ENCODE measurements at regions not wholly inside any gene's neighbourhood (a gene's known extent, or its start where the extent isn't known, plus 50 kb on each side); places are given as distances from the start of the nearest gene placed in this dataset.

DNA sequence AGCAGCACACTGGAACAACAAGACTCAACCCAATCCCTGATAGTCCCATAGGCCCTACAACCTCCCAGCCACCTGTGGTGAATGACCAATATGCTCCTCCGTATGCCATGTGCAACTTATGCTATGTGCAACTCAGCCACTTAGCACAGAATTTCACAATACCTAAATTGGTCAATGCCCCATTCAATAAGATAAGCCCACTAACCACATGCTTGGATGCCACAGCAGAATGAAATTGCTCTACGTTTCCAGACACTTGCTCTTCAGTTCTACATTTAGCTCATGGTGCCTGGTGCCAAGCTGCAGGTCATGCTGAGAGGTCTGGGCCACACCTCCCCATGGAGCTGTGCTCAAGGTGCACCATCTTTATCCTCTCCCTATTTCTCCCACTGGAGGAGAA lies 159.8 kb downstream of the EN1 start:
- Histone ChIP-seq H3K9me3 (ENCODE audit: low read length) (no peaks in the 10 kb centered on the region), H3K27ac (ENCODE audit: low read length) (no peak overlapping the region), H2AFZ (ENCODE audit: low read depth, low read length) (no peak overlapping the region), H3F3A (ENCODE audit: insufficient read depth, low read length, poor library complexity, severe bottlenecking) (no peaks in the 10 kb centered on the region), H3K9ac (ENCODE audit: low read length) (no peak overlapping the region), H3K36me3 (ENCODE audit: insufficient read depth, low read length) (no peaks in the 10 kb centered on the region), H4K20me1 (ENCODE audit: insufficient read depth) (no peaks in the 10 kb centered on the region), H3K4me3 (ENCODE audit: low read length) (no peak overlapping the region), H3K9me2 (ENCODE audit: insufficient read depth, low read length) (no peaks in the 10 kb centered on the region), H3K4me2 (ENCODE audit: low read length) (no peak overlapping the region), H3K79me2 (replicated peaks; ENCODE audit: insufficient read depth, low read length) (no peaks in the 10 kb centered on the region), H3K27me3 (ENCODE audit: insufficient read depth, low read depth, low read length) (no peaks in the 10 kb centered on the region)
- TF ChIP-seq EZH2 (IDR thresholded peaks at IDR 0.05; ENCODE audit: borderline replicate concordance, insufficient read depth, low read length, poor library complexity, severe bottlenecking) (no peak), RAD21 (conservative IDR thresholded peaks at IDR 0.05) (no peak), SMC3 (conservative IDR thresholded peaks at IDR 0.05; ENCODE audit: poor library complexity) (no peak), TAF1 (IDR thresholded peaks at IDR 0.05; ENCODE audit: low read depth) (no peak), MXI1 (conservative IDR thresholded peaks at IDR 0.05; ENCODE audit: poor library complexity, severe bottlenecking) (no peak), EP300 (conservative IDR thresholded peaks at IDR 0.05; ENCODE audit: poor library complexity, severe bottlenecking) (no peak), POLR2AphosphoS5 (IDR thresholded peaks at IDR 0.05) (no peak)
- TF ChIP-seq, protein P1, sequence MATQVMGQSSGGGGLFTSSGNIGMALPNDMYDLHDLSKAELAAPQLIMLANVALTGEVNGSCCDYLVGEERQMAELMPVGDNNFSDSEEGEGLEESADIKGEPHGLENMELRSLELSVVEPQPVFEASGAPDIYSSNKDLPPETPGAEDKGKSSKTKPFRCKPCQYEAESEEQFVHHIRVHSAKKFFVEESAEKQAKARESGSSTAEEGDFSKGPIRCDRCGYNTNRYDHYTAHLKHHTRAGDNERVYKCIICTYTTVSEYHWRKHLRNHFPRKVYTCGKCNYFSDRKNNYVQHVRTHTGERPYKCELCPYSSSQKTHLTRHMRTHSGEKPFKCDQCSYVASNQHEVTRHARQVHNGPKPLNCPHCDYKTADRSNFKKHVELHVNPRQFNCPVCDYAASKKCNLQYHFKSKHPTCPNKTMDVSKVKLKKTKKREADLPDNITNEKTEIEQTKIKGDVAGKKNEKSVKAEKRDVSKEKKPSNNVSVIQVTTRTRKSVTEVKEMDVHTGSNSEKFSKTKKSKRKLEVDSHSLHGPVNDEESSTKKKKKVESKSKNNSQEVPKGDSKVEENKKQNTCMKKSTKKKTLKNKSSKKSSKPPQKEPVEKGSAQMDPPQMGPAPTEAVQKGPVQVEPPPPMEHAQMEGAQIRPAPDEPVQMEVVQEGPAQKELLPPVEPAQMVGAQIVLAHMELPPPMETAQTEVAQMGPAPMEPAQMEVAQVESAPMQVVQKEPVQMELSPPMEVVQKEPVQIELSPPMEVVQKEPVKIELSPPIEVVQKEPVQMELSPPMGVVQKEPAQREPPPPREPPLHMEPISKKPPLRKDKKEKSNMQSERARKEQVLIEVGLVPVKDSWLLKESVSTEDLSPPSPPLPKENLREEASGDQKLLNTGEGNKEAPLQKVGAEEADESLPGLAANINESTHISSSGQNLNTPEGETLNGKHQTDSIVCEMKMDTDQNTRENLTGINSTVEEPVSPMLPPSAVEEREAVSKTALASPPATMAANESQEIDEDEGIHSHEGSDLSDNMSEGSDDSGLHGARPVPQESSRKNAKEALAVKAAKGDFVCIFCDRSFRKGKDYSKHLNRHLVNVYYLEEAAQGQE (IDR thresholded peaks at IDR 0.05; ENCODE audit: borderline replicate concordance): no peak
- TF ChIP-seq, protein P2, sequence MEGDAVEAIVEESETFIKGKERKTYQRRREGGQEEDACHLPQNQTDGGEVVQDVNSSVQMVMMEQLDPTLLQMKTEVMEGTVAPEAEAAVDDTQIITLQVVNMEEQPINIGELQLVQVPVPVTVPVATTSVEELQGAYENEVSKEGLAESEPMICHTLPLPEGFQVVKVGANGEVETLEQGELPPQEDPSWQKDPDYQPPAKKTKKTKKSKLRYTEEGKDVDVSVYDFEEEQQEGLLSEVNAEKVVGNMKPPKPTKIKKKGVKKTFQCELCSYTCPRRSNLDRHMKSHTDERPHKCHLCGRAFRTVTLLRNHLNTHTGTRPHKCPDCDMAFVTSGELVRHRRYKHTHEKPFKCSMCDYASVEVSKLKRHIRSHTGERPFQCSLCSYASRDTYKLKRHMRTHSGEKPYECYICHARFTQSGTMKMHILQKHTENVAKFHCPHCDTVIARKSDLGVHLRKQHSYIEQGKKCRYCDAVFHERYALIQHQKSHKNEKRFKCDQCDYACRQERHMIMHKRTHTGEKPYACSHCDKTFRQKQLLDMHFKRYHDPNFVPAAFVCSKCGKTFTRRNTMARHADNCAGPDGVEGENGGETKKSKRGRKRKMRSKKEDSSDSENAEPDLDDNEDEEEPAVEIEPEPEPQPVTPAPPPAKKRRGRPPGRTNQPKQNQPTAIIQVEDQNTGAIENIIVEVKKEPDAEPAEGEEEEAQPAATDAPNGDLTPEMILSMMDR (IDR thresholded peaks at IDR 0.05; ENCODE audit: poor library complexity, severe bottlenecking): no peak

DNA sequence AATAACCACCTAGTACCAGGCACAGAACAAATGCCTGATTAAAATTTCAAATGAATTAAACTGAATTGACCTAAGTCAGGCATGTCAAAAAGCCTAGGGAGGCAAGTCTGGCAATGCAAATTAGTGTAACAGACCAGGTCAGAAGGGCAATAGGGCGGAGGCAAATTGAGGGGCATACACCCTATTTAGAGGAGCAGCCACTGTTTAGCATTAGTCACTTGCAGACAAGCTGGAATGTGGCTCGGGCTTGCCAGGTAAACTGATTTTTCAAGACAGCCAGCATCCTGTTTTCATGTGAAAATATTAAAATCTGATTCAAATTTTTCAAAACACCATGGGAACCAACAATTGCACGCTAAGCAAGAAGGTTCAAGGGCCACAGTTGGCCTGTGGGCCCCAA lies 160.3 kb downstream of the EN1 start:
- no peak for TF ChIP-seq POLR2AphosphoS5 (IDR thresholded peaks at IDR 0.05)
- TF ChIP-seq EZH2 (IDR thresholded peaks at IDR 0.05; ENCODE audit: borderline replicate concordance, insufficient read depth, low read length, poor library complexity, severe bottlenecking): no peak
- TF ChIP-seq, protein P2 (IDR thresholded peaks at IDR 0.05; ENCODE audit: poor library complexity, severe bottlenecking): no peak
- TF ChIP-seq MXI1 (conservative IDR thresholded peaks at IDR 0.05; ENCODE audit: poor library complexity, severe bottlenecking): no peak
- no peak for TF ChIP-seq EP300 (conservative IDR thresholded peaks at IDR 0.05; ENCODE audit: poor library complexity, severe bottlenecking)
- TF ChIP-seq SMC3 (conservative IDR thresholded peaks at IDR 0.05; ENCODE audit: poor library complexity): no peak
- no peak for TF ChIP-seq RAD21 (conservative IDR thresholded peaks at IDR 0.05)
- TF ChIP-seq TAF1 (IDR thresholded peaks at IDR 0.05; ENCODE audit: low read depth): no peak
- TF ChIP-seq, protein P1 (IDR thresholded peaks at IDR 0.05; ENCODE audit: borderline replicate concordance): no peak
- no peak overlapping the region for H3K4me2 ChIP-seq (ENCODE audit: low read length)

More for the DNA sequence above, 160.3 kb downstream of the EN1 start:
- Histone ChIP-seq H4K20me1 (ENCODE audit: insufficient read depth) (no peaks in the 10 kb centered on the region), H3K36me3 (ENCODE audit: insufficient read depth, low read length) (no peaks in the 10 kb centered on the region), H3K79me2 (replicated peaks; ENCODE audit: insufficient read depth, low read length) (no peaks in the 10 kb centered on the region), H3F3A (ENCODE audit: insufficient read depth, low read length, poor library complexity, severe bottlenecking) (no peaks in the 10 kb centered on the region), H3K9me2 (ENCODE audit: insufficient read depth, low read length) (no peaks in the 10 kb centered on the region), H3K4me3 (ENCODE audit: low read length) (no peak overlapping the region), H3K27ac (ENCODE audit: low read length) (no peak overlapping the region), H2AFZ (ENCODE audit: low read depth, low read length) (no peak overlapping the region), H3K27me3 (ENCODE audit: insufficient read depth, low read depth, low read length) (no peaks in the 10 kb centered on the region), H3K9ac (ENCODE audit: low read length) (no peak overlapping the region), H3K9me3 (ENCODE audit: low read length) (no peaks in the 10 kb centered on the region)
